Activated CD4-positive, alpha-beta T cell treated with anti-CD3 and anti-CD28 coated beads for 48 hours (primary cell): ENCODE measurements at regions not wholly inside any gene's neighbourhood (a gene's known extent, or its start where the extent isn't known, plus 50 kb on each side); places are given as distances from the start of the nearest gene placed in this dataset.

Experiments
- DNase-seq: peaks from one replicate; pipeline ENCODE4 v3.0.0-alpha.2; 2020

DNA sequence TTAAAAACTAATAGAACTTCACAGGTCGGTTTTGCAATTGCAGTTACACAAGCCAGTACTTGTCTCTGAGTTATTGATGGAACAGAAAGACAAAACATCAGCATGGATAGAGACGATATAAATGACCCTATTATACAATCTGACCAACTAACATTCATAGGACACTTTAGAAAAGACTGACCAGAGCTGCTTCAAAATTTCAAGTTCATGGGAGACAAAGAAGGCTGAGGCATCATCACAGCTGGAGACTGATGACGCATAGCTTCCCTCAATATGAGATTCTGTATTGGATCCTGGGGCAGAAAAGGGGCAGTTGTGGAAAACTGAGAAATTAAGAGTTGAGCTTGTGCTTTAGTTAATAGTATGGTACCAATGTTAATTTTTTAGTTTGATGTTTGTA lies 174.0 kb downstream of the THBS2 start:
- no peak for DNase-seq

DNA sequence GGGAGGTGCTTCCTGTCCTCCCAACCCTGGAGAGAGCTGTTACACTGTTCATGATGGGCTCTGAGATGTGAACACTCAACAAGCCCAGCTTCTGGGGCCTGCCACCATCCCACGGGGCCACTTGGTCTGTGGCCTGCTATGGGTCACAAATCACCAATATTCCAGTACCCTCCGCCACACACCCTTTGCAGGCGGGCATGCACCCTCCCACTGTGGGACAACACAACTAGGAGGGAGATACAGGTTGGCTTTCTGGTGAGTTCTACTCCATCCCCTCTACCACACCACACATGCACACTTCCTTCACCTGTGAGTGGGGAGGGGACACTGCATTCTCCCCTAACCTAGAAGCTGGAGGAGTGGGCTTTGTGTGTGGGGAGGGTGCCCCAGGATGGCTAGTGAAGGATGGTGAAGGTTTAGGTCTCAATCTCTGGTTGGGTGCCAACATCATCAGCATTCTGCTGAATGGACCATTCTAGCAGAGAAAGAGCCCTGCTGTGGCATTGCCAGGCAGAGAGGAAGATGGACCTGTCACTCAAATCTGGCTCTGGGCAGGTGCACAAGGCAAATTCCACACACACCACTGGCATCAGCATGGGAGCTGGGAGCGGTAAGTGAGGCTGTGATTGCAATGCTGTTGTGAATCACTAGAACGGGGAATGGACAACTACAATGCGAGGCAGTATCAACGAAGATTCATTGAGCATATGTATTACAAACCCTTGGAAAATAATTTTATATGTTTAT lies 175.1 kb downstream of the THBS2 start:
- DNase-seq, result no peak

DNA sequence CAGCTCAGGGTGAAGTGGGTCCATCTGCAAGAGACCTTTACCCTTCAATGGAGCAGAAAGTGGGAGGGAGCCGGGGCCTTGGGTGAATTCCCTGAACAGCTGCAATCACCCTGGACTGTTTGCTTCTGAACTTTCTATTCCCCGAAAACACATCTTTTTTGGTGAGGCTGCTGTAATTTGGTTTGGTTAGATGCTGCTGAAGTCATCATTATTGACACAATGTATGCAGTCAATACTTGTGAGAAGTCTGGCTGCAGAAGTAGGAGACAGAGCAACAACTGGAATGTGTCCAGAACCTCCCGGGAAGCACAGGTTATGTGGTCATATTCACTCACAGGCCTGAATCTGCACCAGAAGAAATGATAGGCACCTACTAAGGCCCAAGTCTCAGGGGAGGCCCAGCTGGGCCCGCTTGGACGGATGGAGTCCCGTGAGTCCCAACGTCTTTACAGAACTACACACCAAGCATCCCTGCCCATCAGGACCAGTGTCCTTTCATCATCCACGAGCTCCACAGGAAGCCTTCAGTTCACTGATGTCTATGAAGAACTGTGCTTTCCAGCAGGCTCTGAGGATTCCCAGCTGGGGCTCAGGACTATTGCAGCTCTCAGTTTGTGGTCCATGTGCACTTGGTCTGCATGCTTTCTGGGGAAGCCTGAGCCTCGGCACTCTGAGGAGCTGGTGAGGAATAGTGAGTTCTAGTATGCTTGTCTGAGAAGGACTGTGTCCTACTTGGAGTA lies 177.6 kb downstream of the THBS2 start:
- DNase-seq, result no peak

DNA sequence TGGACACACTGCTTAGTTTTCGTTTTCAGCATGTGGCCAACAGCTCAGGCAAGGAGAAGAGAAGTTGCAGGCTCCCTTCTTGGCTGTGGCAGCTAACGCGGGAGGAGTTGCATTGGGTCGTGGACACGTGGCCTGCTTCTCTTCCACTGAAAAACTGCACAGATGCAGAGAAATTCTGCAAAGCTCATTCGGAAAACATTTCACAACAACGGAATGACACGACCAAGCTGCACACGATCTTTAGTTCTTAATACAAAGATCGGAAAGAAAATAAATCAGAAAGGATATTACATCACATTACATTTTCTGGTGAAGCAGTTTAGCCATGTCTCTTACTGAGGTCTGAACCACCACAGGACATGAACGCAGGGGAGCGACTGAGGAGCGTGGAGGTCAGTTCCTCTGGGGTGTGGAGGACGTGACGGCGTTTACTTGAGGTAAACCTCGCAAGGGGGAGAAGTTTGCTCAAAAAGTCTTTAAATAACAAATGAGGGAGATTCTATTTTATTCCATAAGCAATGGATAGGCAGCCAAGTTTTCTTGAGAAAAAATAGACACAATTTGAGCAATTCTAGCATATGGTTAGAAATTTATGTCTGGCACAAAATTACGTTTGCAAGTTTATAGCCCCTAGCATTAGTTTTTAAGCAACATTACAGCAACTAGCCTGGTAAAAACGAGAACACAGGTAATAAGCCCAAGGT lies 178.3 kb downstream of the THBS2 start:
- DNase-seq, result no peak

DNA sequence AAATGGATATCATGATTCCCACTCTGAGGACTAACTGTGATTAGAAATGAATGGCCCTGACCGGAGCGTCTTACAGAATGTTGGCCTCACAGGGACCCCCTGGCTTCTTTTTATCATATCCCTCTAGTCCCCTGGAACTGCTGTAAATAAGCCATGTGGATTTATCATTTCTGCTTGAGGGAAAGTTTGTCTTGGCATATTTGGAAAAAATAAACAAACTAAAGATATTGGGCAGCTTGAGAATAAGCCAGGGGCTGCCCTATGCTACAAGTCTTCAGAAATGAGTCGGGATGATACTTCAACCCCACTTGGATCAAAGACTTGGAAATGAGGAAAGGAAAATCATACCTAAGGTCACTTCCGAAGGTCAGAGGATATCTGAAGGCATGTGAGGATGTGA lies 179.1 kb downstream of the THBS2 start:
- DNase-seq, result no peak

DNA sequence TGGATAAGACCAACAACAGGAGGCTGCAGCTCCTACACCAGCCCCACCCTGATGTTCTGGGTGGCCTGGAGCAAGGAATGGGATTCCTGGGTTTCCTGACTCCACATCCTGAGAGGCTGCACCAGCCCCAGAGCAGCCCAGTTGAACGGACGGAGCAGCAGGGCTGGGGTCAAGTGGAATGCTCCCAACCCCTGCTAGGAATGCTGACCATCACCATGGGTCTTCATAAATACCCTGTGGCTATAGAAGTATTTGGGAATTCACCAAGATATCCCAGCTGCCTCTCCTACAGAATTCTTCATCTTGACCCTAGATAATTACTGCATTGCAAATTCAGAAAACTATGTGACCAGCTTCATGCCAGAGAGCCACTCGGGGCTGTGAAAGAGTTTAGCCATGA lies 180.3 kb downstream of the THBS2 start:
- no peak for DNase-seq

DNA sequence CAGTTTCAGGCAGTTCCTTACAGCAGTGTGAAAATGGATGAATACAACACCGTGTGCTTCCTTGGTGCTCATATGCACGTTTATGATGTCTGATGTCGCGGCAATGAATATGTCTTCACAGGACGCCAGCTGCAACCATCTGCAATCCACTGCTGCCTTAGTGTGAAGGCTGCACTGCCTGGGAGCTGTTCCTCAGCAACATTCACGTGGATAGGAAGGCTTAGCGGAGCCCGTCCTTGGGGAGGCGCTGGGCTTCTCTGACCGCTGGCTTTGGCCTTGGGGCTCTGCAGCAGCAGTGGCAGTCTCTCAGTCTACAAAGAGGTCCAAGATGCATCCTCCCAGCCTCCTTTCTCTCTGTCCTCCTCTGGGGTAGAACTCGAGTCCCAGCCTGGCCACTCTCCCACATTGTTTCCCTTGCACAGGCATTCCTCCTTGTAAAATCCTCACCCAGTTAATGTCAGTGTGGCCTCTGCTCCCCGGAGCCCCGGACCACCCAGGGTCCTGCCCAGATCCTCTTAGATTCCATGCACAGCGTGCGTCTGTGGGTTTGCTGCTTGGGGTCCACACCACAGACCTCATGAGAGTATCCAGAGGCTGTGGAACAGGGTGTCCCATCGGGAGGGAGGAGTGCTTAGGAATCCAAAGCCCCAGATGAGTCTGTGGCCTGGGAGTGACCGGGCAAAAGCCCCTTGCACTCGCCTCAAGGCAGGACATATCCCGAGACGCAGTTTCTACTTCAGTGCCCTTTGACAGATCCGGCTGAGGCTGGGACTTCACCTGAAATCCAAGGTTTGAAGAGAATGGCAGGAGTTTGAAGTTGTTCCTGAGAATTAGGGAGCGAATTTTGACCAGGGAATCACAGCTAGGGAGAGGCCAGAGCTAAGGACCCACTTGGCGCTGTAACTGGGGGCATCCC lies 181.3 kb downstream of the THBS2 start:
- DNase-seq, result no peak

DNA sequence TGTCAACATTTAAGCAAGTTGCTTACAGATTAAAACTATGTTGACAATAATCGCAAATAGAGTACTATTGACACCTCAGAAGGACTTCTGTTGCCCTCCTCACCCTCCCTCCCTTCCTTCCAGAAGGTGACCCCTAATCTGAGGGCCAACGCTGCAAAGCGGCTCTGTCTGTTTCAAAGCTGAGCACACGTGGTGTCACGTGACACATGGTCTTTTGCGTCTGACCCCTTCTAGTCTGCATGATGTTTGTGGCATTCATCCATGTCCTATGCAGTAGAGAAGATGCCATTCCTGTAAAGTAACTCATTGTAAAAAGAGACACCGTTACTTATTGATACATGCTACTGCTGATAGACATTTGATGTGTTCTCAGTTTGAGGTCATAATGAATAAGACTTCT lies 182.3 kb downstream of the THBS2 start:
- no peak for DNase-seq

DNA sequence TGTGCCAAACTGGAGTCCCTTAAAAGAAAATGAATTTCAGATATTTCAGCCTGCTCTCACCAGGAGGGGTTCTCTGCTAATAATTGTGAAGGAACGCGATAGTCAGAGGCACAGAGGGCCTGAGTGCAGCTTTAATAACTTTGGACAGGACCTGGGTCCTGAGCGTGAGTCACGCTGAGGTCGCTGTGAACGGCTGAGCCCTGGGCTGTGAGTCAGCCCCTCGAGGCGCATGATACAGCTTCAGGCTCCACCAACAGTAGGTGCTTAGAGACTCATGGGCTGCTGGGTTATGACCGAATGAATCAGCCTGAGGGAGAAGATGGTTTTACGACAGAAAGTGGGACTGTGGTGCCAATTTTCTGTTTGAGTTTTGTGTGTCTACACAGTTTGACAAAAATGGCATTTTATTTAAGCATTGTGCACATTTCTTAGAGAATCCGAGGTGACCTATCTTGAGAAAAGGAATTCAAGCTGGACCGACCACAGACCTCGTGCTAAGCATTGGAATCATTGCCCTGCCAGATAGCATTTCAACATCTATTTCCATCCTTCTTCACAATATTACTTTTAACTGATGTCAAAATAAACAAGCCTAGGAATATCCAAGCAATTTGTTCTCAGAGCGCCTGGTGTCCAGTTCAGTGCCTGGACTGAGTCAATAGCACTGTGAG lies 183.0 kb downstream of the THBS2 start:
- DNase-seq, result no peak

DNA sequence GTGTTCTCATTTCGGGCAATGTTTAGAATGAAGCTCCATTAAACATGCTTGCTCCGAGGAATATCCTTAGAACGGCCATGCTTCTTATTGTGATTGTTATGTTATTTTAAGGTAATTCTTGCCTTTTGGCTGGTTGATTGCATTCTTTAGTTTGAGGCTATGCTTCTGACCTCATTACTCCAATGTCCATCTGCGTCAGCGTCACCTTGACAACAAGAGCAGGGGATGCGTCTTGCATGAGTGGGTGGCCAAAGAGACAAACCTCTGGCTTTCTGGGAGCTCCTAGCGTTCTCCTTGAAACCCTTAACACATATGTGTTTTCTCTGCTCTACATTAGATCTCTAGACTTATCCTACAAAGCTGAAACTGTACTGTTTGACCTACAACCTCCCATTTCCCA lies 184.3 kb downstream of the THBS2 start:
- no peak for DNase-seq

DNA sequence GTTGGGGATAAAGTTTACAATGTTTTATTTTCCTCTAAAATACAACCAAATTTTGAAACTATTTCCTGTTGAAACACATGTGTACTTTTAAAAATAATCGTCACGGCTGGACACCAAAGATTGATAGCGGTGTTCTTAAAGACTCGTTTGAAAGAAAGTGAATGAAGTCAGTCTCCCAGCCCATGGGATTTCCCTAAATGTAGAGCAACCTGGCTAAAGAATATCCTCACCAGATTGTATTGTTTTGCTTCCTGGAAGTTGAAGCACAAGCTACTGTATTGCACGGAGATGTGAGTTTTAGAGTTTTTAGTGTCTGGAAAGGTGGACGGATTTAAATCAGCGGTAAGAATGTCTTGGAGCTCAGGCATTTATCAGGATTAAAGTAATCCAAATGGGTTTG lies 189.5 kb downstream of the THBS2 start:
- DNase-seq, result no peak

DNA sequence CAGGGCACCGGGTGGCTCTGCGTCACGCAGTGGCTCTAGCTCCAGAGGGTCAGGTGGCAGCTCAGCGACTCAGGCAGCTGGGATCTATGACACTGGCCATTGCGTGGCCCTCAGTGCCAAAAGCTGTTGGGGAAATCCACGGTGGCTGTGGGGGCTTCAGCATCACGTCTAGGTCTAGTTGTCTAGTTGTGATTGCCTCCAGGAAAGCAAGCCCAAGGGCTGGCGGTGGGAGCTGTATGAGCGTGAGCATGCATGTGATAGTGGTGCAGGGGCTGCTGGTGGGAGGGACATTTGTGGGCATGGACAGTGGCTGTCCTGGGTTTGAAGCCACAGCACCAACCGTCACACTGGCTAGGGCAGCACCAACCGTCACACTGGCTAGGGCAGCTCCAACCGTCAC lies 191.4 kb downstream of the THBS2 start:
- no peak for DNase-seq

DNA sequence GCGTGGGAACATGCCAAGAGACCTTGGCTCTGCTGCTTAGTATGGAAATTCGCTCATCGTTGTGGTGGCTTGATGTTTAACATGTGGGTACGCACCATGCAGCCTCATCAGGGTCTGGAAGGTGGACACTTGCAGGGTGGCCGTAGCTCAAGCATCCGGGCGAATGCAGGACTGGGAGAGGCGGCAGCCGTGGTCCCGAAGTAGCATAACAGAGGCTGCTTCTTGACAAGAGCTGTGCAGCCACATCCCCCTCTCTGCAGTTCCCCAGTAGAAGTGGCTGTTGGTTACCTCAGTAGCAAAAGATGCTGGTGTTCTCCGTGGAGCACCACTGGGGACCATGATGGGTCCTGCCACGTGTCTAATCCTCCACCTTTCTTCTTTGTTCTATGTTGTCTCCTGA lies 195.0 kb downstream of the THBS2 start:
- DNase-seq, result no peak

DNA sequence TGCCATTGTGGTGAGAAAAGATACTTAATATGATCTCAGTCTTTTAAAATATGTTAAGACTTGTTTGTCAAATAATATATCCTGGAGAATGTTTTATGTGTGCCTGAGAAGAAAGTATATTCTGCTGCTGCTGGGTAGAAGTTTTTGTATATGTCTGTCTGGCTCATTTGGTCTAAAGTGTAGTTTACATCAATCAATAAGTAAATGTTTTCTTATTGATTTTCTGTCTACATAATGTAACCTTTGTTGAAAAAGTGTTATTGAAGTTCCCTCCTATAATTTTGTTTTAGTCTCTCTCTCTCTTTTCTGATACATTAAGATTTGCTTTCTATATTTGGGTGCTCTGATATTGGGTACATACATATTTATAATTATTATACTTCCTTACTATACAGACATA lies 201.2 kb downstream of the THBS2 start:
- DNase-seq, result no peak

DNA sequence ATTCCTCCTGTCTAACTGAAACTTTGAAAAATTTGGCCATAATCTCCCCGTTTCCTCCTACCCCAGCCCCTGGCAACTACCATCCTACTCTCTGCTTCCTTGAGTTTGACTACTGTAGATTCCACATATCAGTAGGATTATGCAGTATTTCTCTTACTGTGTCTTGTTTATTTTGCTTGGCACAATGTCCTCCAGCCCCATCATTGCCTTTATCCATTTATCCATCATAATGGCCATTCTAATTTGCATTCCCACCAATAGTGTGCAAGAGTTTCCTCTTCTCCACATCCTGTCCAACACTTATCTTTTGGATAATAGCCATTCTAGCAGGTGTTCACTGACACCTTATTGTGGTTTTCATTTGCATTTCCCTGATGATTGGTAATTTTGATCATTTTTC lies 202.3 kb downstream of the THBS2 start:
- DNase-seq, result no peak

DNA sequence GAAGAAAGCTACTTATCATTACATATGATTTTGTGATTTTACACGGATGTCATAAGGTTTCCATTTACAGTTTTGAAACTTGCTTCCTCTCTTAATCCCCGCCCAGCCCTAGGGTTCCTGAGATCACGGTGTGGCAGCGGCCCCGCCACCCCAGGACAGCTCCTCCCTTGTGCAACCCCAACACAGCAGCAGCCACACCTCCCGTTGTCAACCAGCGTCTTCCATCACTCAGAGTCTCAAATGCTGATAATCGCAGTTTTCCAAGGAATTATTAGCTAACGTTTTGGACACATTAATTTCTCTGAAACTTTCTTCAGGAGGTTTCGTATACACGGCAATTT lies 204.8 kb downstream of the THBS2 start:
- DNase-seq, result no peak

DNA sequence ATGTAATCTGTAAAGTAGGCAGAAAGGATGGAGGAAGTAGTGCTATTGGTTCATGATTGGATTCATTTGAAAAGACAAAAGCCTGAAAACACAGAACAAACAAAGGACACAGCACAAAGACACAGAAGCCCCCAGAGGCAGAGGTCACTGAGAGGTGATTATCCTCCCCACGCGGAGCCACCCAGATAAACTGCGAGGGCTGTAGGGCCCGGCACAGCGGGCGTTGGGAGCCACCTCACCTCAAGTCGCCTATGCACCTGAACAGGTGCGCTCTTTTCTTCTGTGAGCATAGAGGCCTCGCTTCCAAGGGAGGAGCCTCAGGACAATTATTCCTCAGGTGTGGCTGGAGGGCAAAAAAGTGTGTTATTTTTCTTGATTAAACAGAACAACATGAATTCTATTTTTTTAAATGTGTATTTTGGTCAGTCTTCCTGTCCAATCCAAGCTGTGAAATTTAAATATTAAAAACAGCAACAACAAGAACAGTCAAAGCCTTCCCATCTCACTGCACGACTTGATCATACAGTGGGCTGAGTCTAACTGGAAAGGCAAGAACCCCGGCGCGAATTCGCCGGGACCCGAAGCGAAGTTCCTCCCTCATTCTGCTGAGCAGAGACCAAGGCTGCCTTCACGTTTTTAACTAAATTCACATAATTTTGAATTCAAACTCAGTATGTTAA lies 205.3 kb downstream of the THBS2 start:
- DNase-seq, result no peak

DNA sequence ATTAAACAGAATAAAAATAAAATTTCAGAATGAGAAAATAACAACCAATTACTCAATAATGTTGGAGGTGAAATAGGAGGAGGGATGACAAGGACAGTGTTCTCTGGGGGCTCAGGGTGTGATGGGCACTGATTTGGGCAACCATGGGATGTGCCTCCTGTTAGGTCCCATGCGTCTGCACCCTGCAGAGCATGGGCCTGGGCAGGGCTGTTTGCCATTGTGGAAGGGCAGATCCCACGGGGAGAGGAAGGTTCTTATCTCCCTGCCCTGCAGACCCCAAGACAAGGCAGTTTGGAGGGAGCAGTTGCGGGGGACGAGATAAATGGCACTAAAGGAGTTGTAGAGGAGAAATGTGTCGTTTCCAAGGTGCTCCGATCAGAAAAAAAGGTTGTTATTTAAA lies 206.3 kb downstream of the THBS2 start:
- DNase-seq, result no peak

DNA sequence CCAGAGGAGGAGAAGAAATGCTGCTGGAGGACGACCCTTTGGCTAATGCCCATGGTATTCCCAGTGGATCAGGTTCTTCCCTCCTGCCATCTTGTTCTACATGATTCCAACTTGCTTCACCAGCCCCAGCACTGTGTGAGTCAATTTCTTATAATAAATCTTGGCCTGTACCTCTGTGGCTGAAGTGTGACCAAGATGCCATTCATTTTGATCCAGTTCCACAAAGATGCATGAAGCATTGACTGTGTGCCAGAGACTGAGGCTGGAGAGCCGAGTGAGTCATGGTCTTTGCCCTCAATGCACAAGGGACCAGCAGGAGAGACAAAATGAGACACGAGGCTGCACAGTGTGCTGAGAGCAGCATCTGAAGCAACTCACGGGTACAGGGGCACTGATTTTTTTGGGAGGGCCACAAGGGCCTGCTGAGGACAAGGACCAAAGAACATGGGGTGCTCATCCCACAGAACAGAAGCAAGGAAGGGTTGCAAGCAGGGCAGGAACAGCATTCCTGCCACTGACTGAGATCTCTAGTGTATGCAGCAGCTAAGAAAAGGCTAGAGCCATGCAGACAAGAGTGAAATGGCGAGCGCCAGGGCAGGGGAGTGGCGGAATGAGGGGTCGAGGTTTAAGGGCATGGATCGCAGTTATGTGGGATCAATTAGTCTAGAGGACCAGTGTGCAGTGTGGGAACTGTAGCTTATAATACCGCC lies 207.0 kb downstream of the THBS2 start:
- no peak for DNase-seq

DNA sequence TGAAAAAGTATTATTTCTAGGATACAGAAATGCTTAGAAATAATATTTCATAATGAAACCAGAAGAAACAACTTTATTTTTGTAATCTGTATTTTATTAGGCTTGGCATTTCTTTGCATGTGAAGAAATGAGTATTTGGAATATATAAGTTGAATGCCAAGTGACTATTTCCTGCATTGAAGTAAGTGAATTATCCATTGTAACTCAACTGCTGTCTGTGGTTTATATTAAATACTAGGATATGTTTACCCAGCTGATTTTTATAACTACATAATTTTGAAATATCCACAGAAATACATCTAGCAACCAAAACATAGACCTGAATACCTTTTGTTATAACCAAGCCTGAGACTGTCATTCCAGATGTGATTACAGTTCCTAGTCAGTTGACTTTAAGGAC lies 207.6 kb downstream of the THBS2 start:
- no peak for DNase-seq

DNA sequence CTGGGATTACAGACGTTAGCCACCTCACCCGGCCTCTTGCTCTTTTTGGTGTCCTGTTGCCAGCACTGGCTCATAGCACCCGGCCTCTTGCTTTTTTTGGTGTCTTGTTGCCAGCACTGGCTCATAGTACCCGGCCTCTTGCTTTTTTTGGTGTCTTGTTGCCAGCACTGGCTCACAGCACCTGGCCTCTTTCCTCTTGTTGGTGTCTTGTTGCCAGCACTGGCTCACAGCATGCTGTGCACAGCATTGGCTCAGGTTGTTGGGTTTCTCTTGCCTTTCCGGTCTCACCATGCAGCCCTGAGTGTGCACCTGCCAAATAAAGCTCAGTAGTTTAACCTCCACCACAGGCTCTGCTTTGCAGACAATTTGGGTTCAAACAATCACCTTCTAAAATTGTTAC lies 208.2 kb downstream of the THBS2 start:
- no peak for DNase-seq
